H1 (cell line): ENCODE measurements at regions not wholly inside any gene's neighbourhood (a gene's known extent, or its start where the extent isn't known, plus 50 kb on each side); places are given as distances from the start of the nearest gene placed in this dataset. TPM values are rescaled to one million over a fixed set of nuclear protein-coding genes. Genes with fewer than 3 reads are reported as not detected.

Source experiments
- microRNA counts: library from miRNA; unstranded; fragments of <30 nt; microRNA quantifications from one replicate; lab custom pipeline; 2015
- microRNA-seq, 2 experiments: library from miRNA; unstranded; fragments of <30 nt; microRNA quantifications; one replicate each; pipeline versions ENCODE4 to v1.2.0, GENCODE V29; 2016 to 2020; ENCODE audit warnings: borderline microRNAs expressed in 2 of 2, borderline number of aligned reads in 2 of 2, borderline replicate concordance in 1 of 2
- small RNA-seq: library from polyadenylated mRNA; stranded (forward); fragments of <200 nt; extraction: miRNeasy Mini kit (QIAGEN cat#:217004); gene quantifications from one replicate; pipeline ENCODE3, GENCODE V24; 2013; ENCODE audit not compliant: insufficient read depth

MicroRNAs encoded in the stretch of these regions (microRNA counts, 767-probe panel; counts per million panel counts)
- 879 counts per million, percentile 95 among the panel's probes with 10 or more counts for microRNA hsa-miR-4435 (lab: Ali Mortazavi, UCI)

Small RNA genes lying in the stretch of these regions (microRNA-seq; reads per million reads assigned to microRNA genes)
- 0 reads per million in 2 experiments for gene MIR4771-1

Small RNA genes lying in the stretch of these regions (small RNA-seq; reads per million reads assigned to genes)
- not detected for gene MIR4771-1
